ENCODE measurements at regions not wholly inside any gene's neighbourhood (a gene's known extent, or its start where the extent isn't known, plus 50 kb on each side); places are given as distances from the start of the nearest gene placed in this dataset.

GRCh38 chr15:29632671-29633406 lies 189.4 kb downstream of the TJP1 start:
- H3K27ac ChIP-seq = no peak overlapping the region
- intact Hi-C loops (cut with DNase I) = no loop called here
- 64 to 76% methylated on average over 8 of the region's 8 CpGs for WGBS, 2 donors
- DNase-seq = no peak
- H3K36me3 ChIP-seq = no peaks in the 10 kb centered on the region
- H3K9me3 ChIP-seq = no peaks in the 10 kb centered on the region
- TF ChIP-seq POLR2AphosphoS5 (IDR thresholded peaks at IDR 0.05) (no peak), POLR2A (IDR thresholded peaks at IDR 0.05) (no peak), CTCF (IDR thresholded peaks at IDR 0.05) (no peak), EP300 (IDR thresholded peaks at IDR 0.05) (no peak)
- H3K4me3 ChIP-seq = no peak overlapping the region
- H3K4me1 ChIP-seq = no peaks in the 10 kb centered on the region
- peaks cover 0 to 7% (median 0%) of the 10 kb centered on the region in 3 donors for H3K27me3 ChIP-seq

GRCh38 chr15:29631076-29632070 lies 190.9 kb downstream of the TJP1 start:
- no peak for DNase-seq
- H3K4me3 ChIP-seq = no peak overlapping the region
- H3K27me3 ChIP-seq = peaks cover 0 to 7% (median 0%) of the 10 kb centered on the region in 3 donors
- intact Hi-C loops (cut with DNase I) = no loop called here
- H3K36me3 ChIP-seq = no peaks in the 10 kb centered on the region
- H3K27ac ChIP-seq = no peak overlapping the region
- H3K9me3 ChIP-seq = no peaks in the 10 kb centered on the region
- H3K4me1 ChIP-seq = no peaks in the 10 kb centered on the region
- WGBS, 2 donors = 61 to 63% methylated on average over 10 of the region's 10 CpGs
- TF ChIP-seq POLR2AphosphoS5 (IDR thresholded peaks at IDR 0.05) (no peak), EP300 (IDR thresholded peaks at IDR 0.05) (no peak), CTCF (IDR thresholded peaks at IDR 0.05) (no peak), POLR2A (IDR thresholded peaks at IDR 0.05) (no peak)

GRCh38 chr15:29624271-29624670 lies 198.0 kb downstream of the TJP1 start:
- Histone ChIP-seq H3K4me3 (no peak overlapping the region), H3K27me3 (no peaks in the 10 kb centered on the region), H3K27ac (no peak overlapping the region), H3K36me3 (no peaks in the 10 kb centered on the region), H3K9me3 (no peaks in the 10 kb centered on the region), H3K4me1 (no peaks in the 10 kb centered on the region)
- no peak for DNase-seq
- WGBS, 2 donors = 82 to 87% methylated on average over 8 of the region's 8 CpGs
- intact Hi-C loops (cut with DNase I) = no loop called here
- TF ChIP-seq CTCF (IDR thresholded peaks at IDR 0.05) (no peak), EP300 (IDR thresholded peaks at IDR 0.05) (no peak), POLR2AphosphoS5 (IDR thresholded peaks at IDR 0.05) (no peak), POLR2A (IDR thresholded peaks at IDR 0.05) (no peak)

GRCh38 chr15:29623116-29623639 lies 199.1 kb downstream of the TJP1 start:
- no peaks in the 10 kb centered on the region for H3K9me3 ChIP-seq
- H3K4me1 ChIP-seq = no peaks in the 10 kb centered on the region
- DNase-seq = no peak
- no peak overlapping the region for H3K27ac ChIP-seq
- no peak overlapping the region for H3K4me3 ChIP-seq
- TF ChIP-seq POLR2A (IDR thresholded peaks at IDR 0.05) (no peak), EP300 (IDR thresholded peaks at IDR 0.05) (no peak), CTCF (IDR thresholded peaks at IDR 0.05) (no peak), POLR2AphosphoS5 (IDR thresholded peaks at IDR 0.05) (no peak)
- intact Hi-C loops (cut with DNase I) = no loop called here
- no peaks in the 10 kb centered on the region for H3K36me3 ChIP-seq
- WGBS, 2 donors = 68 to 75% methylated on average over 6 of the region's 6 CpGs
- no peaks in the 10 kb centered on the region for H3K27me3 ChIP-seq

All from sigmoid colon (tissue), 6 donors.